ENCODE measurements at regions not wholly inside any gene's neighbourhood (a gene's known extent, or its start where the extent isn't known, plus 50 kb on each side); places are given as distances from the start of the nearest gene placed in this dataset.

GRCh38 chr15:80324545-80325080 lies 72.6 kb upstream of the CTXND1 start:
- Histone ChIP-seq H3K27ac (ENCODE audit: insufficient read depth, low read length, poor library complexity, severe bottlenecking) (no peak overlapping the region), H3K36me3 (ENCODE audit: control insufficient read depth, insufficient read depth, low read length) (no peaks in the 10 kb centered on the region), H3K4me3 (ENCODE audit: low read depth, low read length) (no peak overlapping the region), H3K4me1 (ENCODE audit: control insufficient read depth, insufficient read depth, low read length, poor library complexity, severe bottlenecking) (no peaks in the 10 kb centered on the region), H3K27me3 (ENCODE audit: control insufficient read depth, insufficient read depth, low read length) (no peaks in the 10 kb centered on the region), H3K9me3 (ENCODE audit: control insufficient read depth in 2 of 2, low read length in 2 of 2) (peaks cover 0 to 2% of the 10 kb centered on the region in 2 experiments)
- Mint-ChIP-seq H3K4me1 (no peaks in the 10 kb centered on the region), H3K27ac (no peak overlapping the region), H3K36me3 (no peaks in the 10 kb centered on the region), H3K27me3 (peaks cover 8% of the 10 kb centered on the region), H3K9me3 (peaks cover 0 to 4% (median 2%) of the 10 kb centered on the region in 7 donors), H3K4me3 (no peak overlapping the region)
- no peak for DNase-seq
- no peak for ATAC-seq (ENCODE audit: low read depth in 2 of 2)

- no peaks in the 10 kb centered on the region for H3K27me3 ChIP-seq (ENCODE audit: control insufficient read depth, insufficient read depth, low read length)
- Mint-ChIP-seq H3K27ac (no peak overlapping the region), H3K27me3 (peaks cover 4% of the 10 kb centered on the region), H3K4me3 (no peak overlapping the region), H3K36me3 (no peaks in the 10 kb centered on the region), H3K9me3 (peaks cover 0 to 4% (median 2%) of the 10 kb centered on the region in 7 donors), H3K4me1 (no peaks in the 10 kb centered on the region)
- H3K36me3 ChIP-seq (ENCODE audit: control insufficient read depth, insufficient read depth, low read length), result no peaks in the 10 kb centered on the region
- H3K27ac ChIP-seq (ENCODE audit: insufficient read depth, low read length, poor library complexity, severe bottlenecking), result no peak overlapping the region
- H3K4me3 ChIP-seq (ENCODE audit: low read depth, low read length), result no peak overlapping the region
- H3K9me3 ChIP-seq (ENCODE audit: control insufficient read depth in 2 of 2, low read length in 2 of 2), result peaks cover 0 to 2% of the 10 kb centered on the region in 2 experiments
- H3K4me1 ChIP-seq (ENCODE audit: control insufficient read depth, insufficient read depth, low read length, poor library complexity, severe bottlenecking), result no peaks in the 10 kb centered on the region
- DNase-seq, result no peak
- no peak for ATAC-seq (ENCODE audit: low read depth in 2 of 2)
These were observed 73.2 kb upstream of the CTXND1 start for GRCh38 chr15:80325206-80325605.

GRCh38 chr15:80326270-80326669 lies 74.3 kb upstream of the CTXND1 start:
- H3K27me3 ChIP-seq (ENCODE audit: control insufficient read depth, insufficient read depth, low read length), result no peaks in the 10 kb centered on the region
- H3K27me3 Mint-ChIP-seq, result no peaks in the 10 kb centered on the region
- no peaks in the 10 kb centered on the region for H3K4me1 Mint-ChIP-seq
- no peak overlapping the region for H3K4me3 Mint-ChIP-seq
- no peaks in the 10 kb centered on the region for H3K36me3 Mint-ChIP-seq
- peaks cover 0 to 5% (median 2%) of the 10 kb centered on the region in 7 donors for H3K9me3 Mint-ChIP-seq
- no peak overlapping the region for H3K27ac Mint-ChIP-seq
- no peak for DNase-seq
- no peak for ATAC-seq (ENCODE audit: low read depth in 2 of 2)
- no peak overlapping the region for H3K4me3 ChIP-seq (ENCODE audit: low read depth, low read length)
- no peak overlapping the region for H3K27ac ChIP-seq (ENCODE audit: insufficient read depth, low read length, poor library complexity, severe bottlenecking)
- H3K4me1 ChIP-seq (ENCODE audit: control insufficient read depth, insufficient read depth, low read length, poor library complexity, severe bottlenecking), result no peaks in the 10 kb centered on the region
- H3K9me3 ChIP-seq (ENCODE audit: control insufficient read depth in 2 of 2, low read length in 2 of 2), result peaks cover 0 to 2% of the 10 kb centered on the region in 2 experiments
- no peaks in the 10 kb centered on the region for H3K36me3 ChIP-seq (ENCODE audit: control insufficient read depth, insufficient read depth, low read length)

- Histone ChIP-seq H3K4me3 (ENCODE audit: low read depth, low read length) (no peak overlapping the region), H3K27me3 (ENCODE audit: control insufficient read depth, insufficient read depth, low read length) (no peaks in the 10 kb centered on the region), H3K36me3 (ENCODE audit: control insufficient read depth, insufficient read depth, low read length) (no peaks in the 10 kb centered on the region), H3K27ac (ENCODE audit: insufficient read depth, low read length, poor library complexity, severe bottlenecking) (no peak overlapping the region), H3K4me1 (ENCODE audit: control insufficient read depth, insufficient read depth, low read length, poor library complexity, severe bottlenecking) (no peaks in the 10 kb centered on the region), H3K9me3 (ENCODE audit: control insufficient read depth in 2 of 2, low read length in 2 of 2) (no peaks in the 10 kb centered on the region)
- no peaks in the 10 kb centered on the region for H3K4me1 Mint-ChIP-seq
- no peaks in the 10 kb centered on the region for H3K36me3 Mint-ChIP-seq
- no peak overlapping the region for H3K27ac Mint-ChIP-seq
- no peak overlapping the region for H3K4me3 Mint-ChIP-seq
- no peaks in the 10 kb centered on the region for H3K27me3 Mint-ChIP-seq
- ATAC-seq (ENCODE audit: low read depth in 2 of 2) (no peak), DNase-seq (no peak)
- peaks cover 0 to 5% (median 3%) of the 10 kb centered on the region in 7 donors for H3K9me3 Mint-ChIP-seq
These were observed 75.7 kb upstream of the ARNT2 start for GRCh38 chr15:80328496-80328895.

- ATAC-seq (ENCODE audit: low read depth in 2 of 2), result no peak
- Mint-ChIP-seq H3K27me3 (peaks cover 6% of the 10 kb centered on the region), H3K4me1 (no peaks in the 10 kb centered on the region), H3K9me3 (peaks cover 0 to 5% (median 3%) of the 10 kb centered on the region in 7 donors), H3K4me3 (no peak overlapping the region), H3K36me3 (no peaks in the 10 kb centered on the region), H3K27ac (no peak overlapping the region)
- Histone ChIP-seq H3K4me3 (ENCODE audit: low read depth, low read length) (no peak overlapping the region), H3K4me1 (ENCODE audit: control insufficient read depth, insufficient read depth, low read length, poor library complexity, severe bottlenecking) (no peaks in the 10 kb centered on the region), H3K9me3 (ENCODE audit: control insufficient read depth in 2 of 2, low read length in 2 of 2) (no peaks in the 10 kb centered on the region), H3K36me3 (ENCODE audit: control insufficient read depth, insufficient read depth, low read length) (no peaks in the 10 kb centered on the region), H3K27ac (ENCODE audit: insufficient read depth, low read length, poor library complexity, severe bottlenecking) (no peak overlapping the region), H3K27me3 (ENCODE audit: control insufficient read depth, insufficient read depth, low read length) (no peaks in the 10 kb centered on the region)
- DNase-seq, result no peak
These were observed 72.2 kb upstream of the ARNT2 start for GRCh38 chr15:80331886-80332406.

- Mint-ChIP-seq H3K27ac (no peak overlapping the region), H3K27me3 (peaks cover 6% of the 10 kb centered on the region), H3K4me1 (no peaks in the 10 kb centered on the region), H3K9me3 (peaks cover 0 to 3% (median 0%) of the 10 kb centered on the region in 7 donors), H3K36me3 (no peaks in the 10 kb centered on the region), H3K4me3 (no peak overlapping the region)
- Histone ChIP-seq H3K36me3 (ENCODE audit: control insufficient read depth, insufficient read depth, low read length) (no peaks in the 10 kb centered on the region), H3K4me3 (ENCODE audit: low read depth, low read length) (no peak overlapping the region), H3K9me3 (ENCODE audit: control insufficient read depth in 2 of 2, low read length in 2 of 2) (no peaks in the 10 kb centered on the region), H3K4me1 (ENCODE audit: control insufficient read depth, insufficient read depth, low read length, poor library complexity, severe bottlenecking) (no peaks in the 10 kb centered on the region), H3K27ac (ENCODE audit: insufficient read depth, low read length, poor library complexity, severe bottlenecking) (no peak overlapping the region), H3K27me3 (ENCODE audit: control insufficient read depth, insufficient read depth, low read length) (no peaks in the 10 kb centered on the region)
- ATAC-seq (ENCODE audit: low read depth in 2 of 2) (no peak), DNase-seq (no peak)
These were observed 70.9 kb upstream of the ARNT2 start for GRCh38 chr15:80333261-80333660.

GRCh38 chr15:80334521-80334920 lies 69.7 kb upstream of the ARNT2 start:
- Mint-ChIP-seq H3K27me3 (peaks cover 6% of the 10 kb centered on the region), H3K27ac (no peak overlapping the region), H3K9me3 (peaks cover 0 to 3% (median 0%) of the 10 kb centered on the region in 7 donors), H3K4me3 (no peak overlapping the region), H3K36me3 (no peaks in the 10 kb centered on the region), H3K4me1 (no peaks in the 10 kb centered on the region)
- Histone ChIP-seq H3K36me3 (ENCODE audit: control insufficient read depth, insufficient read depth, low read length) (no peaks in the 10 kb centered on the region), H3K27ac (ENCODE audit: insufficient read depth, low read length, poor library complexity, severe bottlenecking) (no peak overlapping the region), H3K4me3 (ENCODE audit: low read depth, low read length) (no peak overlapping the region), H3K4me1 (ENCODE audit: control insufficient read depth, insufficient read depth, low read length, poor library complexity, severe bottlenecking) (no peaks in the 10 kb centered on the region), H3K27me3 (ENCODE audit: control insufficient read depth, insufficient read depth, low read length) (no peaks in the 10 kb centered on the region), H3K9me3 (ENCODE audit: control insufficient read depth in 2 of 2, low read length in 2 of 2) (no peaks in the 10 kb centered on the region)
- no peak for ATAC-seq (ENCODE audit: low read depth in 2 of 2)
- no peak for DNase-seq

GRCh38 chr15:80339601-80340000 lies 64.6 kb upstream of the ARNT2 start:
- H3K9me3 ChIP-seq (ENCODE audit: control insufficient read depth in 2 of 2, low read length in 2 of 2), result no peaks in the 10 kb centered on the region
- H3K27me3 ChIP-seq (ENCODE audit: control insufficient read depth, insufficient read depth, low read length), result peaks cover 2% of the 10 kb centered on the region
- Mint-ChIP-seq H3K4me3 (no peak overlapping the region), H3K9me3 (peaks cover 0 to 3% (median 0%) of the 10 kb centered on the region in 7 donors), H3K36me3 (no peaks in the 10 kb centered on the region), H3K27ac (no peak overlapping the region), H3K27me3 (peaks cover 10% of the 10 kb centered on the region), H3K4me1 (no peaks in the 10 kb centered on the region)
- no peaks in the 10 kb centered on the region for H3K4me1 ChIP-seq (ENCODE audit: control insufficient read depth, insufficient read depth, low read length, poor library complexity, severe bottlenecking)
- H3K4me3 ChIP-seq (ENCODE audit: low read depth, low read length), result no peak overlapping the region
- H3K36me3 ChIP-seq (ENCODE audit: control insufficient read depth, insufficient read depth, low read length), result no peaks in the 10 kb centered on the region
- H3K27ac ChIP-seq (ENCODE audit: insufficient read depth, low read length, poor library complexity, severe bottlenecking), result no peak overlapping the region
- DNase-seq, result no peak
- no peak for ATAC-seq (ENCODE audit: low read depth in 2 of 2)
